Right ventricle myocardium superior (tissue), 1 donor: ENCODE measurements at regions not wholly inside any gene's neighbourhood (a gene's known extent, or its start where the extent isn't known, plus 50 kb on each side); places are given as distances from the start of the nearest gene placed in this dataset.
"Not testable (repeated sequence)": the region's sequence is repeated elsewhere in the genome, so short reads cannot be mapped to it uniquely, and the experiment has no call there.

ENCODE experiments used
- ATAC-seq: fragments of 200-7000 bp; cut with Tn5 transposase; one replicate; pipeline ENCODE4 v1.9.1; 2020; ENCODE audit warnings: mild to moderate bottlenecking; ENCODE audit not compliant: poor library complexity
- DNase-seq: peaks from one replicate; pipeline ENCODE4 v3.0.0-alpha.2; 2020
- intact Hi-C: fragments of 100-400 bp; cut with DNase I; formaldehyde crosslinking; loops from one replicate; pipeline ENCODE4 v1.11.2; 2022
- donor health status: DM: no; HTN: yes; CAD: no; lungs with severe emphysema.

- DNase-seq, intact Hi-C loops, ATAC-seq: not testable (repeated sequence)
Observed at GRCh38 chr2:132220589-132220988, 58.8 kb upstream of the ANKRD30BL start.

GRCh38 chr2:132221886-132222285 lies 60.1 kb upstream of the ANKRD30BL start:
- intact Hi-C loops, DNase-seq, ATAC-seq: not testable (repeated sequence)

GRCh38 chr2:132252191-132252893 lies 90.6 kb upstream of the ANKRD30BL start:
- no peak for DNase-seq
- ATAC-seq: no peak
- intact Hi-C loops: no loop called here

GRCh38 chr2:132252894-132253264 lies 91.1 kb upstream of the ANKRD30BL start:
- DNase-seq (no peak), ATAC-seq (no peak)
- intact Hi-C loops: no loop called here

GRCh38 chr2:132253496-132254305 lies 91.9 kb upstream of the ANKRD30BL start:
- DNase-seq (no peak), ATAC-seq (no peak)
- intact Hi-C loops: no loop called here

GRCh38 chr2:132254306-132254919 lies 92.7 kb upstream of the ANKRD30BL start:
- ATAC-seq, DNase-seq, intact Hi-C loops: not testable (repeated sequence)

- ATAC-seq (no peak), DNase-seq (no peak)
- intact Hi-C loops: no loop called here
Observed at GRCh38 chr2:132255714-132256113, 94.0 kb upstream of the ANKRD30BL start.

GRCh38 chr2:132256251-132256902 lies 94.6 kb upstream of the ANKRD30BL start:
- DNase-seq (no peak), ATAC-seq (no peak)

GRCh38 chr2:132256903-132257300 lies 95.2 kb upstream of the ANKRD30BL start:
- intact Hi-C loops, ATAC-seq, DNase-seq: not testable (repeated sequence)

More at GRCh38 chr2:132256251-132256902, 94.6 kb upstream of the ANKRD30BL start:
- intact Hi-C loops: no loop called here

GRCh38 chr2:132257301-132258171 lies 95.8 kb upstream of the ANKRD30BL start:
- DNase-seq, ATAC-seq, intact Hi-C loops: not testable (repeated sequence)

- DNase-seq, ATAC-seq, intact Hi-C loops: not testable (repeated sequence)
Observed at GRCh38 chr2:132259276-132259675, 97.5 kb upstream of the ANKRD30BL start.

GRCh38 chr2:132265595-132265994 lies 103.8 kb upstream of the ANKRD30BL start:
- ATAC-seq, DNase-seq, intact Hi-C loops: not testable (repeated sequence)

- DNase-seq (no peak), ATAC-seq (no peak)
- intact Hi-C loops: no loop called here
Observed at GRCh38 chr2:132267105-132267497, 105.3 kb upstream of the ANKRD30BL start.

- intact Hi-C loops, ATAC-seq, DNase-seq: not testable (repeated sequence)
Observed at GRCh38 chr2:132267498-132268283, 105.9 kb upstream of the ANKRD30BL start.

GRCh38 chr2:132268284-132268976 lies 106.7 kb upstream of the ANKRD30BL start:
- intact Hi-C loops, DNase-seq, ATAC-seq: not testable (repeated sequence)

GRCh38 chr2:132268977-132269523 lies 107.3 kb upstream of the ANKRD30BL start:
- no peak for DNase-seq
- intact Hi-C loops: no loop called here
- no peak for ATAC-seq
